Muscle of arm (tissue), 1 donor: ENCODE measurements at regions not wholly inside any gene's neighbourhood (a gene's known extent, or its start where the extent isn't known, plus 50 kb on each side); places are given as distances from the start of the nearest gene placed in this dataset.

Source experiments
- DNase-seq: peaks from one replicate; pipeline ENCODE4 v3.0.0-alpha.2; 2013

- DNase-seq: no peak
Measured at GRCh38 chr3:5618170-5618569, 430.7 kb downstream of the EDEM1 start.

GRCh38 chr3:5630406-5630805, 442.9 kb downstream of the EDEM1 start:
- DNase-seq: no peak

DNA sequence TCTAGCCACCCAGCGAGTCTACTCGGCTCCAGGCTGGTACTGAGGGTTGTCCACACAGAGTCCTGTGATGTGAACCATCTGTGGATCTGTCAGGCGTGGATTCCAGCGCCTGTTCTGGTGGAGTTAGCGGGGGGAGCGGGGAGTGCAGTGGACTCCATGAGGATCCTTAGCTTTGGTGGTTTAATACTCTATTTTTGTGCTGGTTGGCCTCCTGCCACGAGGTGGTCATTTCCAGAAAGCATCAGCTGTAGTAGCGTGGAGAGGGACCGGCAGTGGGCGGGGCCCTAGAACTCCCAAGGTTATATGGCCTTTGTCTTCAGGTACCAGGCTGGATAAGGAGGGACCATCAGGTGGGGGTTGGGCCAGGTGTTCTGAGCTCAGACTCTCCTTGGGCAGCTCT, 446.5 kb downstream of the EDEM1 start:
- no peak for DNase-seq

DNA sequence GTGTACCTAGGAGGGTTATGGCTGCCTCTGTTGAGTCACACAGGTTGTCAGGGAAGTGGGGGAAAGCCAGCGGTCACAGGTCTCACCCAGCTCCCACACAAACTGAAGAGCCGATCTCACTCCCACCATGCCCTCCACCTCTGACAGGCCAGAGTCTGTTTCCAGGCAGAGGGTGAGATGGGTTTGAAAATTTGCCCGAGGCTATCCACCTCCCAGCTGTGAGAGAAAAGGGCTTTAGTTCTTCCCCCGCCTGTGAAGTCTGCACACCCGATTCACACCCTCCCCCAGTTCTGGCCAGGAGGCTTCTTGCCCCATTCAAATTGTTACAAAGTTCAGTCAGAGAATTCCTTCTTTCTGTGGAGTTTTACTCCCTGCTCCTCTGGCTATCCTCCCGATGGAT, 446.9 kb downstream of the EDEM1 start:
- DNase-seq: no peak

DNA sequence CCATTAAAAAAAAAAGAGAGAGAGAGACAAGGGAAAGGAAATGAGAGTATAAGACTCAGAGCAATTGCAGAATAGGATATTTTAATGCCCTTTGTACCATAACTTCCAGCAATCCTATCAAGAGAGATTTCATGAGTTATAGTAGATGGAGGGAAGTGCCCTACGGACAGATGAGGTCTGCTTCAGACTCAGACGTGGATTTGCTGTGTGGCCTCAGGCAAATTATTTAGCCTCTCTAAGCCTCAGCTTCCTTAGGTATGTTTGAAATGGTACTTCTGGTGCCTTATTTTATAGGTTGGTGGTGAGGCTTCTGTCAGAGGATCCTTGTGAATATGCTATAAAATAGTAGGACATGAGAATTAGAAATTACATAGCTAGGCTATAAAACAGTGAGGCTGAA, 448.2 kb downstream of the EDEM1 start:
- no peak for DNase-seq

DNA sequence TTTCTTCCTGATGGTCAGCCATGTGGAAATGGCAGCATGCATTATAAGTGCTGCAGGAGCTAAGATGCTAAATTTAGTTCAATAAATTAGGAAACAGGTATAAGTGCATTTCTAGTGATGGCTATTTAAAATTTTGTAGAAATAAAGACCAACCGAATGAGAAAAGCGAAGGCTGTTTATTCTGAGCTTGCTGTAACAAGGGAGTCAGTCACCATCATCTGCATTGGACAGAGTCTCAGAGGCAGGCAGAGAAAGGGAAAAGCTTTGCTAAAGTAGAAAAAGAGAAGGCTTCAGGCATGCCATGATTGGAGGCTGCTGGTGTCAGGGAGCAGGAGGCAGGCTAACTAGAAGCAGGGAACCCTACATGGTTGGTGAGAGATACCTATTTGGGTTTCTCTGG, 451.0 kb downstream of the EDEM1 start:
- DNase-seq: no peak

- DNase-seq: no peak
Measured at GRCh38 chr3:5644773-5645670, 457.5 kb downstream of the EDEM1 start.

- no peak for DNase-seq
Measured at GRCh38 chr3:5645692-5646410, 458.3 kb downstream of the EDEM1 start.

- no peak for DNase-seq
Measured at GRCh38 chr3:5650303-5650702, 462.8 kb downstream of the EDEM1 start.

GRCh38 chr3:5651351-5651750, 463.8 kb downstream of the EDEM1 start:
- no peak for DNase-seq

GRCh38 chr3:5653426-5654143, 466.1 kb downstream of the EDEM1 start:
- no peak for DNase-seq

DNA sequence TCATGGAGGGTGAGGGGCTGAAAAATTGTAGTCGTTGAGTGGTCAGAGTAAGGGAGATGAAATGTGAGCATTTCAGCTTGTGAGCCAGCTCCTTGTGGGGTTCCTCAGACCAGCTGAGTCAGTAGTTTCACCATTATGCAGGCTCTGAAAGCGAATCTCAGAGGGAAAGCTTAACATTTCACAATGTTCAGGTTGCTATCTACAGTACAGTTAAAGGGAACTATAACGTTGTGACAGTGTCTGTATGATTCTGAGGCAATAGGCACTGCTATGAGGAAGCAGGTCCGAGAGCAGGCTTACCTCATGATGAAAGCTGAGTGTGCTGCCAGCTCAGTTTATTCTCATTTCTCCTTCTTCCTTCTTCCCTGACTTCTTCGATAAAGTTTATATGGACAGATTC, 469.6 kb downstream of the EDEM1 start:
- no peak for DNase-seq

- DNase-seq: no peak
Measured at GRCh38 chr3:5663601-5664000, 476.1 kb downstream of the EDEM1 start.

DNA sequence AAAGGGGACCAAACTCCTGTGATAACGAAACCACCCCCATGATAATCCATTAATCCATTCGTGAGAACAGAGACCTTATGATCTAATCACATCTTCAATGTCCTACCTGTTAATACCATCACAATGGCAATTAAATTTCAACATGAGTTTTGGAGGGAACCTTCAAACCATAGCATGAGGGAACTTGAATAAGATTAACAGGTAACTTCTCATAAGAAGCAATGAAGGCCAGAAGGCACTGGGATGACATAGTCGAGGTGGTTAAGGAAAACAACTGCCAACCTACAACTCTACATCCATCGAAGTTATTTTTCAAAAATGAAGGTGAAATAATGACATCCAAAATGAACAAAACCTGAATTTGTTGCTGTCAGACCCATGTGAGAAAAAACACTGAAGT, 478.9 kb downstream of the EDEM1 start:
- no peak for DNase-seq

- no peak for DNase-seq
Measured at GRCh38 chr3:5673521-5673920, 486.0 kb downstream of the EDEM1 start.

- no peak for DNase-seq
Measured at GRCh38 chr3:5675319-5675718, 487.8 kb downstream of the EDEM1 start.

- DNase-seq: no peak
Measured at GRCh38 chr3:5677555-5677954, 490.0 kb downstream of the EDEM1 start.

- DNase-seq: no peak
Measured at GRCh38 chr3:5678248-5678647, 490.7 kb downstream of the EDEM1 start.

DNA sequence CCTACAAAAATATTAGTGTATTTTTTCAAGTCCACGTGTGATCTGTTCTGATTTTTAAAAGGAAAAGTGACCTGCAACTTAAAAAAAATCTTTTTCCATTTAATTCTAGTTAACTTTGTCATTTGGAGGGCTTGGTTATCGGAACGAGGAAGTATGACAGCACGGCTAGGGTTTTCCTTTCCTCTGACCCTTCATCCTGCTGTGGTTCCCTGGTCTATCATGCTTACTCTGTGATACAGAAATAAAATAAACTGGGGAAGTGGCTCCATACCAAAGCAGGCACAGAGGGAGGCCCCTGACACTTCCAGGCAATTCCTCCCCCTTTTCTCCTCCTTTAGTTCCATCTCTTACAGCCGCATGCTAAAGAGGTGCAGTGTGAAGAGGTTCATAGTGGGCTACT, 491.3 kb downstream of the EDEM1 start:
- DNase-seq: no peak

GRCh38 chr3:5687230-5687629, 499.7 kb downstream of the EDEM1 start:
- DNase-seq: no peak

GRCh38 chr3:5690490-5690889, 503.0 kb downstream of the EDEM1 start:
- no peak for DNase-seq

- no peak for DNase-seq
Measured at GRCh38 chr3:5690904-5691532, 503.5 kb downstream of the EDEM1 start.
